Endothelial cell of umbilical vein (primary cell): ENCODE measurements at regions not wholly inside any gene's neighbourhood (a gene's known extent, or its start where the extent isn't known, plus 50 kb on each side); places are given as distances from the start of the nearest gene placed in this dataset.

Experiments used
- CTCF ChIP-seq, 2 donors: IDR thresholded peaks; 1 replicate in 1 of 2; 2 replicates in 1 of 2; pipeline ENCODE4 v1.5.1; 2011; ENCODE audit warnings: low read length in 2 of 2, mild to moderate bottlenecking in 2 of 2, moderate library complexity in 2 of 2, control low read depth in 1 of 2, inconsistent platforms in 1 of 2, low read depth in 1 of 2; ENCODE audit not compliant: insufficient read depth in 1 of 2; ENCODE audit errors: extremely low read depth in 1 of 2
- EZH2 ChIP-seq: IDR thresholded peaks from 2 replicates; pipeline ENCODE4 v1.6.1; 2012; ENCODE audit warnings: borderline replicate concordance, low read depth, mild to moderate bottlenecking, moderate library complexity, low read length, inconsistent platforms; ENCODE audit not compliant: severe bottlenecking
- JUN ChIP-seq: IDR thresholded peaks from 2 replicates; pipeline ENCODE4 v1.6.1; 2011; ENCODE audit warnings: borderline replicate concordance, low read depth; ENCODE audit not compliant: insufficient read length, insufficient read depth
- MAX ChIP-seq: IDR thresholded peaks from 2 replicates; pipeline ENCODE4 v1.6.1; 2011; ENCODE audit not compliant: insufficient read depth, insufficient read length
- MYC ChIP-seq: IDR thresholded peaks from one replicate; pipeline ENCODE4 v1.6.1; 2011; ENCODE audit warnings: mild to moderate bottlenecking, low read depth, low read length
- POLR2A ChIP-seq: IDR thresholded peaks from 2 replicates; pipeline ENCODE4 v1.6.1; 2012; ENCODE audit warnings: low read depth, mild to moderate bottlenecking, control low read depth, low read length

GRCh38 chr1:191578281-191578680, 580.0 kb upstream of the RGS18 start:
- TF ChIP-seq CTCF (IDR thresholded peaks at IDR 0.05; ENCODE audit: extremely low read depth in 1 of 2, insufficient read depth in 1 of 2, low read depth in 1 of 2, low read length in 2 of 2) (no peak), EZH2 (no peak), JUN (no peak), MAX (no peak), POLR2A (no peak), MYC (no peak)
